Uterus (tissue), 3 donors: ENCODE measurements at regions not wholly inside any gene's neighbourhood (a gene's known extent, or its start where the extent isn't known, plus 50 kb on each side); places are given as distances from the start of the nearest gene placed in this dataset. TPM values are rescaled to one million over a fixed set of nuclear protein-coding genes. Genes with fewer than 3 reads are reported as not detected.
A peak's percentile ranks its signal among the peaks of the same experiment; 100 is the strongest.

Experiments used
- DNase-seq, 2 donors: peaks; one replicate each; pipeline ENCODE4 v3.0.0-alpha.2; 2019 to 2020
- H3K27ac ChIP-seq, 2 donors: fragments of 200-600 bp; sonication (generic); 1 replicate in 1 of 2; 2 replicates in 1 of 2; pipeline ENCODE4 v1.5.1; 2016 to 2018
- H3K27me3 ChIP-seq, 2 donors: fragments of 200-600 bp; sonication (generic); one replicate each; pipeline ENCODE4 v1.5.1; 2018 to 2019; ENCODE audit warnings: control low read depth in 1 of 2
- H3K36me3 ChIP-seq, 2 donors: fragments of 200-600 bp; sonication (generic); one replicate each; pipeline ENCODE4 v1.5.1; 2019; ENCODE audit warnings: control low read depth in 1 of 2
- H3K4me1 ChIP-seq, 2 donors: fragments of 200-600 bp; sonication (generic); one replicate each; pipeline ENCODE4 v1.5.1; 2018 to 2019; ENCODE audit warnings: control low read depth in 1 of 2
- H3K4me3 ChIP-seq, 2 donors: fragments of 200-600 bp; sonication (generic); 1 replicate in 1 of 2; 2 replicates in 1 of 2; pipeline ENCODE4 v1.5.1; 2018 to 2019; ENCODE audit warnings: mild to moderate bottlenecking in 1 of 2
- H3K9me3 ChIP-seq, 2 donors: fragments of 200-600 bp; sonication (generic); one replicate each; pipeline ENCODE4 v1.5.1; 2019; ENCODE audit warnings: control low read depth in 1 of 2
- CTCF ChIP-seq, 4 experiments: fragments of 200-600 bp in 2 of 4; fragments of 450-650 bp in 2 of 4; sonication (generic) in 2 of 4; IDR thresholded peaks; one replicate each; pipeline ENCODE4 v1.5.1; 2016 to 2019; ENCODE audit warnings: antibody characterized with exemption in 4 of 4, mild to moderate bottlenecking in 2 of 4, moderate library complexity in 1 of 4
- POLR2A ChIP-seq, 2 donors: fragments of 450-650 bp; IDR thresholded peaks; one replicate each; pipeline ENCODE4 v1.6.1; 2016; ENCODE audit warnings: antibody characterized with exemption in 2 of 2, mild to moderate bottlenecking in 1 of 2, moderate library complexity in 1 of 2
- intact Hi-C: fragments of 100-400 bp; cut with DNase I; formaldehyde crosslinking; loops from one replicate; pipeline ENCODE4 v1.15.1; 2023; ENCODE audit warnings: low total_unique reads
- microRNA counts, 2 donors: library from miRNA; unstranded; fragments of <30 nt; microRNA quantifications; one replicate each; lab custom pipeline; 2016 to 2017
- microRNA-seq: library from miRNA; unstranded; fragments of <30 nt; microRNA quantifications from one replicate; pipeline ENCODE4, GENCODE V29; 2016; ENCODE audit warnings: borderline microRNAs expressed, borderline replicate concordance
- small RNA-seq: library from RNA; depleted of rRNA; stranded (forward); fragments of <200 nt; gene quantifications from one replicate; pipeline ENCODE3, GENCODE V24; 2016
- donor health status: DM: yes; HTN: yes; CAD: no.

GRCh38 chr1:65090406-65090805 is 57.6 kb upstream of the AK4 start:
- no peak for DNase-seq
- H3K4me3 ChIP-seq, result no peak overlapping the region
- intact Hi-C loops, result no loop called here
- H3K4me1 ChIP-seq, result no peaks in the 10 kb centered on the region
- H3K27ac ChIP-seq, result no peak overlapping the region
- no peaks in the 10 kb centered on the region for H3K36me3 ChIP-seq
- H3K9me3 ChIP-seq, result no peaks in the 10 kb centered on the region
- H3K27me3 ChIP-seq, result no peaks in the 10 kb centered on the region
- TF ChIP-seq CTCF (IDR thresholded peaks at IDR 0.05) (no peak), POLR2A (IDR thresholded peaks at IDR 0.05) (no peak)

- TF ChIP-seq POLR2A (IDR thresholded peaks at IDR 0.05) (no peak), CTCF (IDR thresholded peaks at IDR 0.05) (no peak)
- H3K27me3 ChIP-seq, result no peaks in the 10 kb centered on the region
- H3K27ac ChIP-seq, result no peak overlapping the region
- H3K4me1 ChIP-seq, result no peaks in the 10 kb centered on the region
- no peaks in the 10 kb centered on the region for H3K9me3 ChIP-seq
- H3K36me3 ChIP-seq, result no peaks in the 10 kb centered on the region
- H3K4me3 ChIP-seq, result no peak overlapping the region
- DNase-seq, result no peak
- intact Hi-C loops, result no loop called here
Observed at GRCh38 chr1:65092691-65093090, 55.3 kb upstream of the AK4 start.

DNA sequence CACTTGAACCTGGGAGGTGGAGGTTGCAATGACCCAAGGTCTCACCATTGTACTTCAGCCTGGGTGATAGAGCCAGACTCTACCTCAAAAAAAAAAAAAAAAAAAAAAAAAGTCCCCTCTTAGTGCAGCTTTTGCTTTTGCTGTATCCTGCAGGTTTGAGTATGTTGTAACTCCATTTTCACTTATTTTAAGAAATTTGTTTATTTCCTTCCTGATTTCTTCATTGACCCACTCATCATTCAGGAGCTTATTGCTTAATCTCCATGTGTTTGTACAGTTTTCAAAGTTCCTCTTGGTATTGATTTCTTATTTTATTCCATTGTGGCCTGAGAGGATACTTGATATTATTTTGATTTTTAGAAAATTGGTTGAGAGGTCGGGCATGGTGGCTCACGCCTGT is 50.9 kb upstream of the AK4 start:
- Histone ChIP-seq H3K4me1 (no peaks in the 10 kb centered on the region), H3K27me3 (no peaks in the 10 kb centered on the region), H3K27ac (no peak overlapping the region), H3K4me3 (no peak overlapping the region), H3K36me3 (no peaks in the 10 kb centered on the region), H3K9me3 (no peaks in the 10 kb centered on the region)
- no peak for DNase-seq
- TF ChIP-seq CTCF (IDR thresholded peaks at IDR 0.05), result no peak
- TF ChIP-seq POLR2A (IDR thresholded peaks at IDR 0.05), result no peak
- intact Hi-C loops, result no loop called here

MicroRNAs in the stretch of these regions (microRNA counts, 767-probe panel; counts per million panel counts)
- microRNA hsa-miR-101-3p (lab: Ali Mortazavi, UCI), result 0 to 849 counts per million in 2 donors

Small RNA genes lying in the stretch of these regions (microRNA-seq; reads per million reads assigned to microRNA genes)
- gene MIR101-1 (18.1 reads per million, percentile 29 among the genes with 10 or more reads in this experiment), gene MIR3671 (not detected)

Small RNA genes lying in the stretch of these regions (small RNA-seq; reads per million reads assigned to genes)
- gene MIR101-1 (0.48 reads per million), gene MIR3671 (not detected), gene MRPS21P1 (not detected), gene RNU6-1176P (not detected)
